HEK293T (cell line): ENCODE measurements at regions not wholly inside any gene's neighbourhood (a gene's known extent, or its start where the extent isn't known, plus 50 kb on each side); places are given as distances from the start of the nearest gene placed in this dataset.

Experiments used
- CTCF ChIA-PET: fragments of 350-600 bp; formaldehyde crosslinking; extraction: SDS; loops from one replicate; lab custom pipeline; 2021; ENCODE audit warnings: antibody characterized with exemption, inconsistent platforms; lab: Yijun Ruan, JAX
- POLR2A ChIA-PET: fragments of 350-600 bp; formaldehyde crosslinking; extraction: SDS; loops from one replicate; lab custom pipeline; 2020; ENCODE audit warnings: antibody characterized with exemption, inconsistent platforms; lab: Yijun Ruan, JAX
- DNase-seq: peaks from one replicate; pipeline ENCODE4 v3.0.0; 2012; ENCODE audit warnings: mixed read lengths; ENCODE audit errors: extremely low spot score
- ARNT ChIP-seq: fragments of 450-650 bp; IDR thresholded peaks from 2 replicates; pipeline ENCODE4 v1.6.1; 2017; ENCODE audit warnings: mild to moderate bottlenecking
- BHLHE40 ChIP-seq: fragments of 450-650 bp; IDR thresholded peaks from 2 replicates; pipeline ENCODE4 v1.6.1; 2016; ENCODE audit warnings: mild to moderate bottlenecking, moderate library complexity, borderline replicate concordance
- CTBP1 ChIP-seq: fragments of 450-650 bp; IDR thresholded peaks from 2 replicates; pipeline ENCODE4 v1.6.1; 2016; ENCODE audit warnings: borderline replicate concordance
- FOXA1 ChIP-seq: fragments of 450-650 bp; IDR thresholded peaks from 2 replicates; pipeline ENCODE4 v1.6.1; 2016; ENCODE audit warnings: mild to moderate bottlenecking
- FOXK2 ChIP-seq: fragments of 450-650 bp; IDR thresholded peaks from 2 replicates; pipeline ENCODE4 v1.6.1; 2016; ENCODE audit warnings: mild to moderate bottlenecking
- FOXM1 ChIP-seq: fragments of 450-650 bp; IDR thresholded peaks from 2 replicates; pipeline ENCODE4 v1.6.1; 2017; ENCODE audit warnings: mild to moderate bottlenecking, borderline replicate concordance
- HDGF ChIP-seq: fragments of 450-650 bp; IDR thresholded peaks from 2 replicates; pipeline ENCODE4 v1.6.1; 2017; ENCODE audit warnings: antibody characterized with exemption, borderline replicate concordance
- L3MBTL2 ChIP-seq: fragments of 450-650 bp; conservative IDR thresholded peaks from 2 replicates; pipeline ENCODE4 v1.6.1; 2016; ENCODE audit warnings: mild to moderate bottlenecking
- LEF1 ChIP-seq: fragments of 450-650 bp; IDR thresholded peaks from 2 replicates; pipeline ENCODE4 v1.6.1; 2017; ENCODE audit warnings: mild to moderate bottlenecking, borderline replicate concordance
- NFRKB ChIP-seq: fragments of 450-650 bp; IDR thresholded peaks from 2 replicates; pipeline ENCODE4 v1.6.1; 2016; ENCODE audit warnings: mild to moderate bottlenecking, moderate library complexity
- PKNOX1 ChIP-seq: fragments of 450-650 bp; IDR thresholded peaks from 2 replicates; pipeline ENCODE4 v1.6.1; 2016
- SP1 ChIP-seq: fragments of 450-650 bp; IDR thresholded peaks from 2 replicates; pipeline ENCODE4 v1.6.1; 2017
- SUZ12 ChIP-seq: fragments of 450-650 bp; IDR thresholded peaks from 2 replicates; pipeline ENCODE4 v1.6.1; 2016; ENCODE audit warnings: mild to moderate bottlenecking
- TARDBP ChIP-seq: fragments of 450-650 bp; IDR thresholded peaks from 2 replicates; pipeline ENCODE4 v1.6.1; 2016
- ZNF384 ChIP-seq: fragments of 450-650 bp; IDR thresholded peaks from 2 replicates; pipeline ENCODE4 v1.6.1; 2016

DNA sequence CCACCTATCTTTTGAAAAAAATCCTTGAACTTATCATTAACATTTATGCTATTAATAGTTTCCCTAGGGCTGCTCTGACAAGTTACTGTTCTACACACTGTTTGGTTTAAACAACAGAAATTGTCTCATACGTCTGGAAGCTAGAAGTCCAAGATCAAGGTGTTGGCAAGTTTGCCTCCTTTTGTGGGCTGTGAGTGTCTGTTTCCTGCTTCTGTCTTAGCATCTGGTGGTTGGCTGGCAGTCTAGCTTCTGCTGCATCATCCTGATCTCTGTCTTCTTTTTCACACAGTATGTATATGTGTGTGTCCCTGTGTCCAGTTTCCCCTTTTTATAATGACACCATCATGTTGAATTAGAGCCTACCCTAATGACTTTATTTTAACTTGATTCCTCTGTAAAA is 154.8 kb downstream of the RPS12 start:
- TF ChIP-seq FOXK2: no peak
- no peak for TF ChIP-seq NFRKB
- TF ChIP-seq L3MBTL2: no peak
- no peak for TF ChIP-seq ARNT
- no peak for TF ChIP-seq BHLHE40
- no peak for TF ChIP-seq SP1
- no peak for TF ChIP-seq FOXM1
- TF ChIP-seq LEF1: no peak
- no peak for TF ChIP-seq TARDBP
- TF ChIP-seq SUZ12: no peak
- TF ChIP-seq FOXA1: no peak
- TF ChIP-seq PKNOX1: no peak
- DNase-seq: no peak
- ChIA-PET CTCF (no interaction called here), POLR2A (no interaction called here)

DNA sequence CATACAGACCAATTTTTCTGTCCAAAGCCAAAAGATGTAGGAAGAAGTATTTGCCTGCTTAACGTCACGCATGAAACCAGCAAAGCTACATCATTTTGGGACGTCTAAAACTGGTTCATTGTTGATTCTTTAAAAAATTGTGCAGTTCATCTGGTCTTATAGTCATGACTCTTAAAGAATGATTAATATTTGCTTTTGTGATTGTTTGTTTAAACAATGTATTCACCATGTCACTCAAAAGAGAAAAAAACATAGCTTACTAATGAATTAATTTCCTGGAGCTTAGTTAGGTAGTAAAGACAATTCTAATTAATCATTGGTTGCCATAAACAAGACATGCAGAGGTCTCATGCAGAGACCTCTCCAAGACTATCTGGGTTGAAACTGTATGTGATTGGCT is 157.3 kb downstream of the RPS12 start:
- TF ChIP-seq PKNOX1 (peak; percentile 55; the same call in 1 of the 2 replicates), ZNF384 (no peak), FOXA1 (no peak), SUZ12 (no peak)
- no peak for DNase-seq
- CTCF ChIA-PET: interaction anchor here (1.9 kb wide), 1 partner anchor 8 kb away, joined by 4 read pairs; no protein-coding TSS in a partner anchor
- POLR2A ChIA-PET: no interaction called here

DNA sequence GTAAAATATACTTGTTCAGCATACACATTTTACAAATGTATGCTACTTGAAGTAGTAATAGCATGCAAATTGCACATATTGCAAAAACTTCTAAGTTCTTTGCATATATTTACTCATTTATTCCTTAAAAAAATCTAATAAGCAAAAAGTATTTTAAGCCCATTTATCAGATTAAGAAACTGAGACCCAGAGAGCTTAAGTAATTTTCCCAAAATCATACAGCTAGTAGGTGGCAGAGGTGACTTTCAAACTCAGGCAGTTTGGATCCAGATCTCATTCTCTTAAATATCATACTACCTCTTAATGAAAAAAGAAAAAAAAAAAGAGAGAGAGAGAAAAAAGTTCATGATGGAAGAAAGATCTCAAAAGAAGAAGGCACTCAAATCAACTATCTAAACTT is 157.9 kb downstream of the RPS12 start:
- ChIA-PET CTCF (interaction anchor here (0.6 to 1.9 kb wide), 2 partner anchors 9 to 1050 kb away, joined by 3 to 4 read pairs; no protein-coding TSS in a partner anchor), POLR2A (no interaction called here)
- no peak for DNase-seq
- TF ChIP-seq BHLHE40 (no peak), L3MBTL2 (no peak), PKNOX1 (no peak), SUZ12 (no peak)

GRCh38 chr6:132972971-132973370 is 158.6 kb downstream of the RPS12 start:
- CTCF ChIA-PET: interaction anchor here (0.6 to 1.9 kb wide), 2 partner anchors 10 to 978 kb away, joined by 4 read pairs; no protein-coding TSS in a partner anchor
- POLR2A ChIA-PET: no interaction called here
- no peak for DNase-seq
- TF ChIP-seq HDGF (no peak), ZNF384 (peak; percentile 85)

DNA sequence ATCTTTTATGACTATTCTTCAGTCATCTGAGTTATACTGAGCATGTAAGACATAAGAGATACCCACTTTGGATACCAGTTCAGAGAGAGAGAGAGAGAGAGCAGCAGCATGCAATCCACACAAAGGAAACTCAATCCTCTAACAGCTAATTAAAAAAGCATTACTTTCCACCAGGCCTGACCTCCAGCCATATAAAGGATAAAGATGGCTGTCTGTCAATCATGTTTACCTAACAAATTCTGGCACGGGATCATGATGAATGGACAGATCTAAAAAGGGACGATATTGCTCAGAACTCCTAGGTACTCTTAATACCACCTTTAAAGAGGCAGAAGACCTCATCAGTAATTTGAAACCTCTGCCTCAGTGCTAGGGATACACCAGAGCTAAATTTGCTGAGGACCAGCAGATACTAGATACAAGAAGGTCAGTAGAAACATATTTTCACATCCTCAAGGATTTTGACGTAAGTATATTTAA is 159.2 kb downstream of the RPS12 start:
- ChIA-PET CTCF (interaction anchor here (1.0 to 2.8 kb wide), 2 partner anchors 11 to 24 kb away, joined by 3 to 10 read pairs; no protein-coding TSS in a partner anchor), POLR2A (no interaction called here)
- TF ChIP-seq BHLHE40 (no peak), CTBP1 (peak; percentile 73; the same call in 1 of the 2 replicates), FOXA1 (no peak; the same call in 1 of the 2 replicates), PKNOX1 (peak; percentile 98)
- peak; percentile 37 for DNase-seq

DNA sequence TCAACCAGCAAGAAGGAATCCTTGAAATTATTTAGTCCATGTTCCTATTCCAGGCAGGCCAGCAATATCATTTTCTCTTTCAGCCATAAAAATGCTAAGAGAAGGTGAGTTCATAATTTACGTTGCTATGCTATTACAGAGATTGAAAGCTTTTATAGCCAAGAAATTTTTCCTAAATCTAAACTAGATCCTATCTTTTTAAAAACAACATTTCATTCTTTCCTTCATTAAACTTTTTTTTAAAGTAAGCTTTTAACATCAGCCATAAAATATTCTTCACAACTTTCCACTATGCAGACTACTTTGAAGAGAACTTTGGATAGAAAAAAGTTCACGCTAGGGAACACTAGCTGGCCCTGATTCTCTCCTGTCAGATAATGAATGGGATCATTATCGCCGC is 159.8 kb downstream of the RPS12 start:
- ChIA-PET CTCF (interaction anchor here (1.0 to 2.8 kb wide), 2 partner anchors 12 to 24 kb away, joined by 3 to 10 read pairs; no protein-coding TSS in a partner anchor), POLR2A (no interaction called here)

More for the DNA sequence above, 159.8 kb downstream of the RPS12 start:
- TF ChIP-seq BHLHE40 (no peak), FOXM1 (no peak), CTBP1 (no peak), L3MBTL2 (no peak), PKNOX1 (peak; percentile 78), HDGF (no peak)
- no peak for DNase-seq
